K562 (cell line): ENCODE measurements at regions not wholly inside any gene's neighbourhood (a gene's known extent, or its start where the extent isn't known, plus 50 kb on each side); places are given as distances from the start of the nearest gene placed in this dataset.

ENCODE experiments used
- CBX2 ChIP-seq: fragments of 200-600 bp; sonication (generic); IDR thresholded peaks from one replicate; pipeline ENCODE4 v1.6.1; 2012; ENCODE audit warnings: mild to moderate bottlenecking, low read length, inconsistent platforms; ENCODE audit not compliant: insufficient read depth, poor library complexity, severe bottlenecking
- EGR1 ChIP-seq: fragments of 450-650 bp; conservative IDR thresholded peaks from 2 replicates; pipeline ENCODE4 v1.6.1; 2017; ENCODE audit warnings: mild to moderate bottlenecking
- FOXA1 ChIP-seq: fragments of 450-650 bp; IDR thresholded peaks from 2 replicates; pipeline ENCODE4 v1.6.1; 2016; ENCODE audit warnings: mild to moderate bottlenecking, borderline replicate concordance
- GABPB1 ChIP-seq: sonication (generic); formaldehyde crosslinking; IDR thresholded peaks from 2 replicates; pipeline ENCODE4 v1.8.0; 2022; ENCODE audit warnings: mild to moderate bottlenecking, missing genetic modification reagents
- HMG20A ChIP-seq: fragments of 450-650 bp; formaldehyde crosslinking; conservative IDR thresholded peaks from 2 replicates; pipeline ENCODE4 v1.4.0; 2020; ENCODE audit warnings: mild to moderate bottlenecking, mixed read lengths
- MEF2D ChIP-seq: conservative IDR thresholded peaks from 2 replicates; pipeline ENCODE4 v1.6.1; 2016; ENCODE audit warnings: low read depth, missing genetic modification characterization, missing compliant biosample characterization
- POLR2A ChIP-seq: fragments of 450-650 bp; conservative IDR thresholded peaks from 2 replicates; pipeline ENCODE4 v1.6.1; 2016
- POLR2AphosphoS5 ChIP-seq: IDR thresholded peaks from 2 replicates; pipeline ENCODE4 v1.6.1; 2011; ENCODE audit warnings: mild to moderate bottlenecking, low read depth, low read length, moderate library complexity; ENCODE audit not compliant: control insufficient read depth, insufficient read depth
- SMC3 ChIP-seq: conservative IDR thresholded peaks from 2 replicates; pipeline ENCODE4 v1.6.1; 2011; ENCODE audit warnings: low read depth, low read length, improper control_type of control experiment; ENCODE audit not compliant: insufficient read depth
- ZBTB8A ChIP-seq: fragments of 450-650 bp; IDR thresholded peaks from 2 replicates; pipeline ENCODE4 v1.6.1; 2018; ENCODE audit warnings: mild to moderate bottlenecking, moderate library complexity; ENCODE audit not compliant: partially characterized antibody
- ZNF57 ChIP-seq: fragments of 450-650 bp; formaldehyde crosslinking; IDR thresholded peaks from 2 replicates; pipeline ENCODE4 v1.4.0; 2020; ENCODE audit warnings: mild to moderate bottlenecking, moderate library complexity
- TF ChIP-seq, protein P1 (sequence below): fragments of 250-450 bp; sonication (Bioruptor Pico); IDR thresholded peaks from 2 replicates; pipeline ENCODE4 v1.4.0; 2020; ENCODE audit warnings: mild to moderate bottlenecking
- TF ChIP-seq, protein P2 (sequence below): sonication (generic); formaldehyde crosslinking; IDR thresholded peaks from 2 replicates; pipeline ENCODE4 v1.5.0; 2020; ENCODE audit warnings: missing genetic modification reagents
- TF ChIP-seq, protein P3 (sequence below): fragments of 250-450 bp; sonication (Bioruptor Pico); IDR thresholded peaks from 2 replicates; pipeline ENCODE4 v1.8.0; 2021; ENCODE audit warnings: moderate library complexity, mild to moderate bottlenecking, inconsistent platforms

DNA sequence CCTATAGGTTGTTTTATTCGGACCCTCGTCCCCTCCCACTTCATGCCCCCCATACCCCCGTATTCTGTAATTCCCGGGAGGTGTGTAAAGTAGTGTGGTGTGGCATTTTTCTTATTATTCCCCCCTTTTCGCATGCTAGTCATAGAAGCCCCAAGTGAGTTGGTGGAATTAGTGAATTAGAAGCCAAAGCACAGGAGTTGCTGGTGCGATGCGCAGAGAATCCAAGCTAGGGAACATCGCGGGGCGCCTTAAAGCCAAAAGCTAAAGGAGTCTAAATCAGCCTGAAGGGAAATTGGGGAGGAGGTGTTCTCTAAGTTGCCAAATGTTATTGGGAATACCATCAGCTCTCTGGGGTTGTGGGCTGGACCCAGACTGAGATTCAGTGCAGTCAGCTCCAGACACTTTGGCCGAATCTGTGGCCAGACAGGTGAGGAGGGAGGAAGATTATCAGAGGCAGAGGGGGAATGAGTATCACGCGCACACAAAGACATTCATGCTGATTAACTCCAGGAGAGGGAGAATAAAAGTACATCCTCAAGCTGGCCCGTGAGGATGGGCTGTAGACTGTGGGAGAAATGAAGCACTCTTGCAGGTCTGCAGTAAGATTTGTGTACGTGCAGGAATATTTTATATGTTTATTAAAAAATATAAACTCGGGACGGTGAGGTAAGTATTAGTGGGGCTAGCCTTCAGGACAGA is 102.8 kb upstream of the HSD17B12 start:
- TF ChIP-seq EGR1 (no peak), HMG20A (CRISPR knock-in tag) (no peak), FOXA1 (no peak), GABPB1 (no peak), POLR2A (no peak), MEF2D (tag) (no peak), ZBTB8A (no peak), ZNF57 (CRISPR knock-in tag) (no peak), CBX2 (no peak), POLR2AphosphoS5 (no peak), SMC3 (no peak)
- TF ChIP-seq, protein P1, sequence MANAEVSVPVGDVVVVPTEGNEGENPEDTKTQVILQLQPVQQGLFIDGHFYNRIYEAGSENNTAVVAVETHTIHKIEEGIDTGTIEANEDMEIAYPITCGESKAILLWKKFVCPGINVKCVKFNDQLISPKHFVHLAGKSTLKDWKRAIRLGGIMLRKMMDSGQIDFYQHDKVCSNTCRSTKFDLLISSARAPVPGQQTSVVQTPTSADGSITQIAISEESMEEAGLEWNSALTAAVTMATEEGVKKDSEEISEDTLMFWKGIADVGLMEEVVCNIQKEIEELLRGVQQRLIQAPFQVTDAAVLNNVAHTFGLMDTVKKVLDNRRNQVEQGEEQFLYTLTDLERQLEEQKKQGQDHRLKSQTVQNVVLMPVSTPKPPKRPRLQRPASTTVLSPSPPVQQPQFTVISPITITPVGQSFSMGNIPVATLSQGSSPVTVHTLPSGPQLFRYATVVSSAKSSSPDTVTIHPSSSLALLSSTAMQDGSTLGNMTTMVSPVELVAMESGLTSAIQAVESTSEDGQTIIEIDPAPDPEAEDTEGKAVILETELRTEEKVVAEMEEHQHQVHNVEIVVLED (CRISPR knock-in tag), result no peak
- TF ChIP-seq, protein P2, sequence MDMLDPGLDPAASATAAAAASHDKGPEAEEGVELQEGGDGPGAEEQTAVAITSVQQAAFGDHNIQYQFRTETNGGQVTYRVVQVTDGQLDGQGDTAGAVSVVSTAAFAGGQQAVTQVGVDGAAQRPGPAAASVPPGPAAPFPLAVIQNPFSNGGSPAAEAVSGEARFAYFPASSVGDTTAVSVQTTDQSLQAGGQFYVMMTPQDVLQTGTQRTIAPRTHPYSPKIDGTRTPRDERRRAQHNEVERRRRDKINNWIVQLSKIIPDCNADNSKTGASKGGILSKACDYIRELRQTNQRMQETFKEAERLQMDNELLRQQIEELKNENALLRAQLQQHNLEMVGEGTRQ (CRISPR knock-in tag), result no peak
- TF ChIP-seq, protein P3, sequence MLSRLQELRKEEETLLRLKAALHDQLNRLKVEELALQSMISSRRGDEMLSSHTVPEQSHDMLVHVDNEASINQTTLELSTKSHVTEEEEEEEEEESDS (CRISPR knock-in tag), result no peak
